Calu3 (cell line): ENCODE measurements at regions not wholly inside any gene's neighbourhood (a gene's known extent, or its start where the extent isn't known, plus 50 kb on each side); places are given as distances from the start of the nearest gene placed in this dataset.
A peak's percentile ranks its signal among the peaks of the same experiment; 100 is the strongest.
"Not testable (repeated sequence)": the region's sequence is repeated elsewhere in the genome, so short reads cannot be mapped to it uniquely, and the experiment has no call there.

Source experiments
- BruUV-seq: library from RNA; stranded (reverse); fragments of 400-500 nt; replicated peaks from 2 replicates; lab custom pipeline; 2021; lab: Mats Ljungman, UMichigan
- CTCF ChIA-PET: fragments of 300-600 bp; sonication (Branson Sonifier 250); formaldehyde crosslinking; loops from one replicate; lab custom pipeline; 2022; ENCODE audit warnings: antibody characterized with exemption; lab: Charles Lee
- DNase-seq: peaks from one replicate; pipeline ENCODE4 v3.0.0; 2022
- H3K27ac Mint-ChIP-seq: one replicate; pipeline ENCODE4 v1.8.0; 2022; ENCODE audit warnings: mixed read lengths; ENCODE audit not compliant: unreplicated experiment
- H3K27me3 Mint-ChIP-seq: one replicate; pipeline ENCODE4 v1.8.0; 2022; ENCODE audit warnings: mixed read lengths; ENCODE audit not compliant: unreplicated experiment
- H3K36me3 Mint-ChIP-seq: one replicate; pipeline ENCODE4 v1.8.0; 2022; ENCODE audit warnings: mild to moderate bottlenecking, moderate library complexity, mixed read lengths; ENCODE audit not compliant: insufficient read depth, unreplicated experiment
- H3K4me1 Mint-ChIP-seq: one replicate; pipeline ENCODE4 v1.8.0; 2022; ENCODE audit warnings: mild to moderate bottlenecking, low read depth, mixed read lengths; ENCODE audit not compliant: unreplicated experiment
- H3K4me3 Mint-ChIP-seq: one replicate; pipeline ENCODE4 v1.8.0; 2022; ENCODE audit warnings: mild to moderate bottlenecking, low read depth, moderate library complexity, mixed read lengths; ENCODE audit not compliant: unreplicated experiment
- H3K9me3 Mint-ChIP-seq: one replicate; pipeline ENCODE4 v1.8.0; 2022; ENCODE audit warnings: low read depth, mixed read lengths; ENCODE audit not compliant: unreplicated experiment
- intact Hi-C: fragments of 100-400 bp; cut with micrococcal nuclease; formaldehyde crosslinking; loops from one replicate; pipeline ENCODE4 v1.10.0; 2022; ENCODE audit not compliant: unreplicated experiment
- TF ChIP-seq, protein P1 (sequence below): fragments of 200-600 bp; IDR thresholded peaks from one replicate; pipeline ENCODE4 v1.8.0; 2022; ENCODE audit warnings: antibody characterized with exemption; ENCODE audit not compliant: unreplicated experiment

DNA sequence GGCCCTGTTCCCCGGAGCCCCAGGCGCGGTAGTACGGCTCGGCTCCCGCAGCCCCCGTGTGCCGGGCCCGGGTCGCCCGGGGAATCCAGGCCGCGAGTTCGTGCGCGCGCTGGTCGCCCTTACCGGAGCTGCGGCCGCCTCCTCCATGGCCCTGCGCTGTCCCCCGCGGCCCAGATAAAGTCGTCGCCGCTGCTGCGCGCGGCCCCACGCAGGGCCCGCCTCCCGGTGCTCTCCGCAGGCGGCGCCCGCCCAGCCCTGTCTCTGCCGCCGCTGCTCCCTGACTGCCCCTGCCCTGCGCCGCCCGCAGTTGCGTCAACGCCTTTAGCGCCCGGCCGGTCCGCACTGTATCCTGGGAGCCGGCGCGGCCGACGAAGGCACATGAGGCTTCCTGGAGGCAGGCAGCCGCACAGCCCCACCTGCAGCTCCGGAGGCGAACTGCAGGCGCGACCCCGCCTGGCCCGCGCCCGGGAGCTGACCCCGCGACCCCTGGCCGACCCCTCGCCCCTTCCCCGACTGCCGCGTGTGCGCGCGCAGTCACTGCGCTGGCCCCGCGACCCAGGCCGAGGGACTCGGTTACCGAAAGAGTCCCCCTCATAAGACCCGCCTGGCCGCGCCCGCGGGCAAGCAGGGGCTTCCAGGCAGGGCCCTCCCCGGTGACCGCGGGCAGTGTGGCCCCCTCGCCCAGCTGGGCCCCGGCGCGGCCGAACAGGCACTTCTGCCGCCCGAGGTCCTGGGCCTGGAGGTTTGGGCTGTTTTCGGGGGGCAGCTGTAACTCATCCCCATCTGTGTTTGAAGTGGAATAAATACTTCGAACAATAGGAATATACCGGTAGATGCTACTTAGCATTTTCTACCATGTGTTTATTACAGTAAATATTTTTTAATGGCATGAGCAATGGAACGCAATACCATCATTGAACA, 127.1 kb upstream of the ZNF746 start:
- CTCF ChIA-PET: interaction anchor here (0.9 to 1.2 kb wide), 6 partner anchors 28 to 314 kb away, joined by 3 to 14 read pairs (median 4); no protein-coding TSS in a partner anchor
- intact Hi-C loops: loop anchor here (5.0 to 10.0 kb wide), 2 partner anchors 118 to 200 kb away; no protein-coding TSS in a partner anchor
- BruUV-seq: no TSS peak
- Mint-ChIP-seq H3K27ac (no peak overlapping the region), H3K9me3 (no peaks in the 10 kb centered on the region), H3K4me1 (no peaks in the 10 kb centered on the region), H3K4me3 (peak overlapping the region; percentile 96), H3K27me3 (peaks cover 27% of the 10 kb centered on the region), H3K36me3 (peaks cover 37% of the 10 kb centered on the region)
- TF ChIP-seq, protein P1, sequence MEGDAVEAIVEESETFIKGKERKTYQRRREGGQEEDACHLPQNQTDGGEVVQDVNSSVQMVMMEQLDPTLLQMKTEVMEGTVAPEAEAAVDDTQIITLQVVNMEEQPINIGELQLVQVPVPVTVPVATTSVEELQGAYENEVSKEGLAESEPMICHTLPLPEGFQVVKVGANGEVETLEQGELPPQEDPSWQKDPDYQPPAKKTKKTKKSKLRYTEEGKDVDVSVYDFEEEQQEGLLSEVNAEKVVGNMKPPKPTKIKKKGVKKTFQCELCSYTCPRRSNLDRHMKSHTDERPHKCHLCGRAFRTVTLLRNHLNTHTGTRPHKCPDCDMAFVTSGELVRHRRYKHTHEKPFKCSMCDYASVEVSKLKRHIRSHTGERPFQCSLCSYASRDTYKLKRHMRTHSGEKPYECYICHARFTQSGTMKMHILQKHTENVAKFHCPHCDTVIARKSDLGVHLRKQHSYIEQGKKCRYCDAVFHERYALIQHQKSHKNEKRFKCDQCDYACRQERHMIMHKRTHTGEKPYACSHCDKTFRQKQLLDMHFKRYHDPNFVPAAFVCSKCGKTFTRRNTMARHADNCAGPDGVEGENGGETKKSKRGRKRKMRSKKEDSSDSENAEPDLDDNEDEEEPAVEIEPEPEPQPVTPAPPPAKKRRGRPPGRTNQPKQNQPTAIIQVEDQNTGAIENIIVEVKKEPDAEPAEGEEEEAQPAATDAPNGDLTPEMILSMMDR: peak; percentile 92
- DNase-seq: peak; percentile 92

DNA sequence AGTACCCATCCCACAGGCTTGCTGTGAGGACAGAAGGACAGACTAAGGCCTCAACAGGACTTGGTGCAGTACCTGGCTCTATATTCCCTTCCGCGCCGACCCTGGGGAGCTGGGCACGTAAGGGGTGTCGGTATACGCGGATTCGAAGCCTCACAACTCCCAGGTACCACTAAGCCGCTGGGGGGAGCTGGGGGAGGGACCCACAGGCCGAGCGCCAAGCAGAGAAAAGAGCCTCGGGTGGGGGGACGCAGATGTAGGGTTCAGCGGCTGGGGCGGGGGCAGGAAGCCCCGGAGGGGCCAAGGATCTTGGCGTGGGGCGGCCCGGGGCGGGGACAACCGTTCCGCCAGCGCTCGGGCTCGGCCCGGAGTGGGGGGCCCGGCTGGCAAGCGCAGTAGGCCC, 126.4 kb upstream of the ZNF746 start:
- Mint-ChIP-seq H3K27me3 (peaks cover 27% of the 10 kb centered on the region), H3K9me3 (no peaks in the 10 kb centered on the region), H3K4me3 (peak overlapping the region; percentile 96), H3K27ac (peak overlapping the region; percentile 79), H3K4me1 (no peaks in the 10 kb centered on the region), H3K36me3 (peaks cover 40% of the 10 kb centered on the region)
- TF ChIP-seq, protein P1: no peak
- intact Hi-C loops: loop anchor here (10.0 kb wide), 1 partner anchor 199 kb away; no protein-coding TSS in a partner anchor
- CTCF ChIA-PET: interaction anchor here (0.9 to 1.2 kb wide), 4 partner anchors 39 to 314 kb away, joined by 3 to 14 read pairs (median 4); no protein-coding TSS in a partner anchor
- no TSS peak for BruUV-seq
- DNase-seq: peak; percentile 41

DNA sequence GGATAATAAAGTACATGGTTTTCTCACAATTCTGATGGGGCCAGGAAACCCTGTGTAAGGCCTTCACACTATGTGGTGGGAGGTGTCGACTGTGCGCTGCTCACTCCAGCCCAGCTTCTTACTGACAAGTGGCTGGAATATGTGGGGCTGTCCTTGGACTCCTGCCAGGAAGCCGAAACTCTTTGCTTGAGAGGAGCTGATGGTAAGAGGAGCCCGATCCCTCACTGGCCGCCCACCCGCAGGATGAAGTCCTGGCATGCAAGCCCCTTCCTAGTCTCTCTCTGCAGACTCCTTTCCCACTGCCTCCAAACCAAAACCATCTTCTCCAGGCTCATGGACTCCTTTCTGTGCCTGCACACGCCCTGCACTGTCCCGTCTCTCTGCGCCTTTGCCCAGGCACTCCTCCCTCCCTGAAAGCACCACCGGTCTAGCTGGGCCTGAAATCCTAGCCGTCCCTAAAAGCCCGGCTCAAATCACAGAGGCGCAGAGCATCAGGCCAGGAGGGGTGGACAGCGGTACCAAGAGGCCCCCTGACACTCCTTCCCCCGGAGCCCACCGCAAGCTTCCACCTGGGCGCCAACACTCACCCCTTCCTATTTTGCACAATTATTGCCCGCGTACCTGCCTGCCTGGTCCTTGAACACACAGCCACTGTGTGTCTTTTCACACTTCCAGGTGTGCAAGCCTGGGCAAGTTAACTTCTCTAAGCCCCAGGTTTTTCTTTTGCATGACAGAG, 125.8 kb upstream of the ZNF746 start:
- BruUV-seq, H3K4me1 Mint-ChIP-seq, H3K9me3 Mint-ChIP-seq: not testable (repeated sequence)
- peak; percentile 31 for DNase-seq
- CTCF ChIA-PET: interaction anchor here (0.9 kb wide), 1 partner anchor 313 kb away, joined by 14 read pairs; no protein-coding TSS in a partner anchor
- peaks cover 40% of the 10 kb centered on the region for H3K36me3 Mint-ChIP-seq
- H3K27ac Mint-ChIP-seq: peak overlapping the region; percentile 79
- H3K4me3 Mint-ChIP-seq: peak overlapping the region; percentile 96
- peaks cover 24% of the 10 kb centered on the region for H3K27me3 Mint-ChIP-seq
- intact Hi-C loops: loop anchor here (10.0 kb wide), 1 partner anchor 199 kb away; no protein-coding TSS in a partner anchor

DNA sequence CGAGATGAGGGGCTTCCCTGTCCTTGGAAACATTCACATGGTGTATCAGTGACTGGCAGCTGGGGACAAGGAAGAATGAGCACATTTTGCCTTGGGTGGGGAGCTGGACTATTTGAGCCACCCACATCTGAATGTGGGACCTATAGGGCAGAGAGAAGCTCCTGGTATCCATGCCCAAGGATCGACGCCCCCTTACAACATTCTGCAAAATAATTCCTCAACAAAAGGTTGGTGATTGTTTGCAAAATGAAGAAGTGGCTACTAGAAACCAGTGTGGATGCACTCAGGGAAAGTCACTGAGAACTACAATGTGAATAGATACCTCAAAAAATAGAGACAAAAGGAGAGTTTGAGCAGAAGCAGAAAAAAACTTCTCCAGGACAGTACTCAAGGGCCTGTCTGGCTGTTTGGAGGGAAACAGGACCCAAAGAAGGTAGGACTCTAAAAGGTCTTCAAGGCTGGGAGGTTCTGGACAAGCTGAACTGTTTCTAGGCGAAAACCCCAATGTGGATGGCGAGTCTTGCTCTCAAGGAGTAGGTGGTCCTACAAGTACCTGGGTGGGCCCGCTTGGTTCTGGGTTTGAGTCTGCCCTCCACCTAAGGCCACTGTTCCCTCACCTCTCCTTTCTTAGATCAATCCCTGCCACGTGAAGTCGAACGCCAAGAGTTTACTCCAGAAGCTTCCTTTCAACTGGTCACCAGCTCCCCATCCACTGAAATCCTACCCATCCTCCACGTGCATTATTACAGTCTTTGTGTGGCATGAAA, 125.0 kb upstream of the ZNF746 start:
- peaks cover 40% of the 10 kb centered on the region for H3K36me3 Mint-ChIP-seq
- no peaks in the 10 kb centered on the region for H3K4me1 Mint-ChIP-seq
- peak overlapping the region; percentile 96 for H3K4me3 Mint-ChIP-seq
- no peaks in the 10 kb centered on the region for H3K9me3 Mint-ChIP-seq
- TF ChIP-seq, protein P1: no peak
- peaks cover 16% of the 10 kb centered on the region for H3K27me3 Mint-ChIP-seq
- intact Hi-C loops: loop anchor here (10.0 kb wide), 1 partner anchor 198 kb away; no protein-coding TSS in a partner anchor
- DNase-seq: no peak
- H3K27ac Mint-ChIP-seq: peak overlapping the region; percentile 79
- BruUV-seq: TSS peak; percentile 28
- CTCF ChIA-PET: no interaction called here
